Right lobe of liver (tissue), 6 donors: ENCODE measurements at regions not wholly inside any gene's neighbourhood (a gene's known extent, or its start where the extent isn't known, plus 50 kb on each side); places are given as distances from the start of the nearest gene placed in this dataset.

Experiments
- ATAC-seq, 4 donors: fragments of 200-7000 bp; cut with Tn5 transposase; one replicate each; pipeline ENCODE4 v1.9.1; 2020; ENCODE audit warnings: mild to moderate bottlenecking in 4 of 4, moderate library complexity in 4 of 4
- DNase-seq, 3 donors: peaks; one replicate each; pipeline ENCODE4 v3.0.0-alpha.2; 2020
- H3K27ac ChIP-seq, 3 donors: fragments of 200-600 bp; one replicate each; pipeline ENCODE4 v1.8.0; 2022
- H3K27me3 ChIP-seq, 2 donors: fragments of 200-600 bp; one replicate each; pipeline ENCODE4 v1.8.0; 2022
- H3K36me3 ChIP-seq, 4 donors: fragments of 200-600 bp; sonication (generic) in 1 of 4; one replicate each; pipeline versions ENCODE4 v1.5.1 to v1.8.0; 2017 to 2022; ENCODE audit warnings: control low read depth in 1 of 4
- H3K4me1 ChIP-seq, 4 donors: fragments of 200-600 bp; sonication (generic) in 1 of 4; one replicate each; pipeline versions ENCODE4 v1.5.1 to v1.8.0; 2017 to 2022; ENCODE audit warnings: control low read depth in 1 of 4
- H3K4me3 ChIP-seq, 3 donors: fragments of 200-600 bp; one replicate each; pipeline ENCODE4 v1.8.0; 2022
- H3K9me3 ChIP-seq, 4 donors: fragments of 200-600 bp; sonication (generic) in 1 of 4; one replicate each; pipeline versions ENCODE4 v1.5.1 to v1.8.0; 2017 to 2022; ENCODE audit warnings: control low read depth in 1 of 4
- CTCF ChIP-seq, 4 donors: fragments of 200-600 bp in 3 of 4; fragments of 450-650 bp in 1 of 4; IDR thresholded peaks; one replicate each; pipeline versions ENCODE4 v1.5.1 to v1.8.0; 2016 to 2022; ENCODE audit warnings: antibody characterized with exemption in 4 of 4, mild to moderate bottlenecking in 2 of 4
- POLR2A ChIP-seq: fragments of 450-650 bp; IDR thresholded peaks from one replicate; pipeline ENCODE4 v1.6.1; 2017; ENCODE audit warnings: antibody characterized with exemption, mild to moderate bottlenecking
- WGBS: methylation state at CpG from one replicate; pipeline ENCODE4 v1.1.6; 2018; ENCODE audit warnings: low coverage, low lambda C conversion rate; ENCODE audit not compliant: insufficient coverage; ENCODE audit errors: missing lambda C conversion rate; 5-methylcytosine and 5-hydroxymethylcytosine counted together
- intact Hi-C, 2 donors: fragments of 100-400 bp; cut with DNase I; formaldehyde crosslinking; loops; one replicate each; pipeline versions ENCODE4 v1.11.2 to v1.14.1; 2022
- donor health status: DM: no; HTN: yes; CAD: no.
- donor health status: DM: no; HTN: no; CAD: no.
- donor health status: DM: no; HTN: no; CAD: no.
- donor health status: DM: no; HTN: yes; CAD: no.
- donor health status: DM: no; HTN: yes; CAD: no.

- H3K36me3 ChIP-seq = no peaks in the 10 kb centered on the region
- TF ChIP-seq CTCF (IDR thresholded peaks at IDR 0.05) = no peak
- TF ChIP-seq POLR2A = no peak
- no peaks in the 10 kb centered on the region for H3K9me3 ChIP-seq
- H3K4me3 ChIP-seq = no peak overlapping the region
- WGBS = 30% methylated on average over 2 of the region's 2 CpGs
- no peak overlapping the region for H3K27ac ChIP-seq
- H3K27me3 ChIP-seq = no peaks in the 10 kb centered on the region
- intact Hi-C loops = no loop called here
- DNase-seq (no peak), ATAC-seq (peak; percentile 25 to 71 (median 41))
- no peaks in the 10 kb centered on the region for H3K4me1 ChIP-seq
Measured at GRCh38 chr18:73296686-73297085, 428.9 kb upstream of the NETO1 start.

GRCh38 chr18:73292156-73292555 lies 424.4 kb upstream of the NETO1 start:
- Histone ChIP-seq H3K36me3 (no peaks in the 10 kb centered on the region), H3K4me1 (no peaks in the 10 kb centered on the region), H3K9me3 (no peaks in the 10 kb centered on the region), H3K27me3 (no peaks in the 10 kb centered on the region), H3K4me3 (no peak overlapping the region), H3K27ac (no peak overlapping the region)
- no peak for TF ChIP-seq POLR2A
- intact Hi-C loops = no loop called here
- no peak for ATAC-seq
- 67% methylated on average over 4 of the region's 4 CpGs for WGBS
- no peak for DNase-seq

- peak in 1 of 4 donors; percentile 56 for ATAC-seq
- no peaks in the 10 kb centered on the region for H3K27me3 ChIP-seq
- H3K27ac ChIP-seq = no peak overlapping the region
- H3K36me3 ChIP-seq = no peaks in the 10 kb centered on the region
- no peaks in the 10 kb centered on the region for H3K4me1 ChIP-seq
- H3K9me3 ChIP-seq = no peaks in the 10 kb centered on the region
- no peak overlapping the region for H3K4me3 ChIP-seq
- TF ChIP-seq CTCF (IDR thresholded peaks at IDR 0.05) (no peak), POLR2A (no peak)
- intact Hi-C loops = no loop called here
- 58% methylated on average over 3 of the region's 3 CpGs for WGBS
- DNase-seq = no peak
Measured at GRCh38 chr18:73288813-73289212, 421.0 kb upstream of the NETO1 start.

- intact Hi-C loops = no loop called here
- Histone ChIP-seq H3K4me3 (no peak overlapping the region), H3K36me3 (no peaks in the 10 kb centered on the region), H3K4me1 (no peaks in the 10 kb centered on the region), H3K27me3 (no peaks in the 10 kb centered on the region), H3K9me3 (no peaks in the 10 kb centered on the region), H3K27ac (no peak overlapping the region)
- ATAC-seq (no peak), DNase-seq (no peak)
- TF ChIP-seq CTCF (IDR thresholded peaks at IDR 0.05) (no peak), POLR2A (no peak)
- WGBS = 82% methylated on average over 5 of the region's 5 CpGs
Measured at GRCh38 chr18:73286584-73286983, 418.8 kb upstream of the NETO1 start.

- no peaks in the 10 kb centered on the region for H3K27me3 ChIP-seq
- 66% methylated on average over 3 of the region's 5 CpGs for WGBS
- no peak for DNase-seq
- no peak for ATAC-seq
- H3K36me3 ChIP-seq = no peaks in the 10 kb centered on the region
- H3K4me1 ChIP-seq = no peaks in the 10 kb centered on the region
- no peak overlapping the region for H3K27ac ChIP-seq
- H3K9me3 ChIP-seq = no peaks in the 10 kb centered on the region
- no peak overlapping the region for H3K4me3 ChIP-seq
- TF ChIP-seq CTCF (IDR thresholded peaks at IDR 0.05) = no peak
- no peak for TF ChIP-seq POLR2A
- intact Hi-C loops = no loop called here
Measured at GRCh38 chr18:73283788-73284187, 416.0 kb upstream of the NETO1 start.
